ENCODE measurements at regions not wholly inside any gene's neighbourhood (a gene's known extent, or its start where the extent isn't known, plus 50 kb on each side); places are given as distances from the start of the nearest gene placed in this dataset.

GRCh38 chr2:26530696-26531095, 52.8 kb upstream of the OTOF start:
- no peak overlapping the region for H3K4me3 Mint-ChIP-seq (ENCODE audit: low read depth, unreplicated experiment)
- CTCF ChIA-PET = no interaction called here
- no peak for TF ChIP-seq CTCF (IDR thresholded peaks at IDR 0.05; ENCODE audit: unreplicated experiment)
- no peaks in the 10 kb centered on the region for H3K4me1 Mint-ChIP-seq (ENCODE audit: low read depth, unreplicated experiment)
- H3K27me3 Mint-ChIP-seq (ENCODE audit: unreplicated experiment) = peaks cover 65% of the 10 kb centered on the region
- DNase-seq = no peak
- no TSS peak for BruUV-seq (replicated peaks)
- no peaks in the 10 kb centered on the region for H3K9me3 Mint-ChIP-seq (ENCODE audit: low read depth, unreplicated experiment)
- intact Hi-C loops (cut with micrococcal nuclease; ENCODE audit: unreplicated experiment) = no loop called here
- H3K36me3 Mint-ChIP-seq (ENCODE audit: insufficient read depth, unreplicated experiment) = no peaks in the 10 kb centered on the region
- H3K27ac Mint-ChIP-seq (ENCODE audit: unreplicated experiment) = no peak overlapping the region

- H3K9me3 Mint-ChIP-seq (ENCODE audit: low read depth, unreplicated experiment) = no peaks in the 10 kb centered on the region
- intact Hi-C loops (cut with micrococcal nuclease; ENCODE audit: unreplicated experiment) = no loop called here
- CTCF ChIA-PET = no interaction called here
- H3K27me3 Mint-ChIP-seq (ENCODE audit: unreplicated experiment) = peaks cover 60% of the 10 kb centered on the region
- H3K4me3 Mint-ChIP-seq (ENCODE audit: low read depth, unreplicated experiment) = no peak overlapping the region
- TF ChIP-seq CTCF (IDR thresholded peaks at IDR 0.05; ENCODE audit: unreplicated experiment) = no peak
- no TSS peak for BruUV-seq (replicated peaks)
- H3K27ac Mint-ChIP-seq (ENCODE audit: unreplicated experiment) = no peak overlapping the region
- no peaks in the 10 kb centered on the region for H3K4me1 Mint-ChIP-seq (ENCODE audit: low read depth, unreplicated experiment)
- H3K36me3 Mint-ChIP-seq (ENCODE audit: insufficient read depth, unreplicated experiment) = no peaks in the 10 kb centered on the region
- DNase-seq = no peak
Observed at GRCh38 chr2:26530240-26530540, 52.3 kb upstream of the OTOF start.

- Mint-ChIP-seq H3K27me3 (ENCODE audit: unreplicated experiment) (peaks cover 54% of the 10 kb centered on the region), H3K27ac (ENCODE audit: unreplicated experiment) (no peak overlapping the region), H3K36me3 (ENCODE audit: insufficient read depth, unreplicated experiment) (no peaks in the 10 kb centered on the region), H3K4me3 (ENCODE audit: low read depth, unreplicated experiment) (no peak overlapping the region), H3K4me1 (ENCODE audit: low read depth, unreplicated experiment) (no peaks in the 10 kb centered on the region), H3K9me3 (ENCODE audit: low read depth, unreplicated experiment) (no peaks in the 10 kb centered on the region)
- no peak for TF ChIP-seq CTCF (IDR thresholded peaks at IDR 0.05; ENCODE audit: unreplicated experiment)
- CTCF ChIA-PET = no interaction called here
- intact Hi-C loops (cut with micrococcal nuclease; ENCODE audit: unreplicated experiment) = no loop called here
- BruUV-seq (replicated peaks) = no TSS peak
- no peak for DNase-seq
Observed at GRCh38 chr2:26529406-26530239, 51.7 kb upstream of the OTOF start.

GRCh38 chr2:26528836-26529235, 50.9 kb upstream of the OTOF start:
- DNase-seq = no peak
- no peak for TF ChIP-seq CTCF (IDR thresholded peaks at IDR 0.05; ENCODE audit: unreplicated experiment)

More at GRCh38 chr2:26528836-26529235, 50.9 kb upstream of the OTOF start:
- Mint-ChIP-seq H3K9me3 (ENCODE audit: low read depth, unreplicated experiment) (no peaks in the 10 kb centered on the region), H3K36me3 (ENCODE audit: insufficient read depth, unreplicated experiment) (no peaks in the 10 kb centered on the region), H3K4me1 (ENCODE audit: low read depth, unreplicated experiment) (no peaks in the 10 kb centered on the region), H3K27ac (ENCODE audit: unreplicated experiment) (no peak overlapping the region), H3K27me3 (ENCODE audit: unreplicated experiment) (peaks cover 46% of the 10 kb centered on the region), H3K4me3 (ENCODE audit: low read depth, unreplicated experiment) (no peak overlapping the region)
- CTCF ChIA-PET = no interaction called here
- no TSS peak for BruUV-seq (replicated peaks)
- intact Hi-C loops (cut with micrococcal nuclease; ENCODE audit: unreplicated experiment) = no loop called here
